Transverse colon (tissue), 4 donors: ENCODE measurements at regions not wholly inside any gene's neighbourhood (a gene's known extent, or its start where the extent isn't known, plus 50 kb on each side); places are given as distances from the start of the nearest gene placed in this dataset.

Experiments used
- DNase-seq: peaks from one replicate; pipeline ENCODE4 v3.0.0-alpha.2; 2019
- H3K27ac ChIP-seq, 4 donors: fragments of 200-600 bp; sonication (generic); 2 replicates each; pipeline ENCODE4 v1.5.1; 2016 to 2018; ENCODE audit warnings: inconsistent platforms in 4 of 4
- H3K27me3 ChIP-seq: fragments of 200-600 bp; sonication (generic); 2 replicates; pipeline ENCODE4 v1.5.1; 2017; ENCODE audit warnings: inconsistent platforms
- H3K36me3 ChIP-seq, 4 donors: fragments of 200-600 bp; sonication (generic); 2 replicates each; pipeline ENCODE4 v1.5.1; 2017 to 2019; ENCODE audit warnings: inconsistent platforms in 4 of 4
- H3K4me1 ChIP-seq, 4 donors: fragments of 200-600 bp; sonication (generic); 2 replicates each; pipeline ENCODE4 v1.5.1; 2017 to 2020; ENCODE audit warnings: inconsistent platforms in 4 of 4
- H3K4me3 ChIP-seq, 4 donors: fragments of 200-600 bp; sonication (generic); 1 replicate in 1 of 4; 2 replicates in 3 of 4; pipeline versions ENCODE4 v1.5.1 to v1.6.1; 2017 to 2019; ENCODE audit warnings: inconsistent platforms in 4 of 4
- H3K9me3 ChIP-seq, 2 donors: fragments of 200-600 bp; sonication (generic); 2 replicates each; pipeline ENCODE4 v1.5.1; 2017 to 2019; ENCODE audit warnings: inconsistent platforms in 2 of 2
- CTCF ChIP-seq, 5 experiments: fragments of 200-600 bp in 3 of 5; fragments of 450-650 bp in 2 of 5; sonication (generic) in 3 of 5; IDR thresholded peaks; 1 replicate in 2 of 5; 2 replicates in 3 of 5; pipeline ENCODE4 v1.5.1; 2016 to 2017; ENCODE audit warnings: antibody characterized with exemption in 5 of 5, inconsistent platforms in 3 of 5, mild to moderate bottlenecking in 2 of 5, moderate library complexity in 1 of 5
- EP300 ChIP-seq: sonication (generic); formaldehyde crosslinking; IDR thresholded peaks from one replicate; pipeline ENCODE4 v1.6.1; 2017; ENCODE audit warnings: antibody characterized with exemption, low read depth
- POLR2A ChIP-seq: fragments of 450-650 bp; IDR thresholded peaks from one replicate; pipeline ENCODE4 v1.6.1; 2016; ENCODE audit warnings: antibody characterized with exemption, mild to moderate bottlenecking, moderate library complexity
- POLR2AphosphoS5 ChIP-seq, 3 donors: sonication (generic); formaldehyde crosslinking; IDR thresholded peaks; one replicate each; pipeline ENCODE4 v1.6.1; 2016; ENCODE audit warnings: antibody characterized with exemption in 3 of 3
- WGBS, 2 donors: methylation state at CpG; one replicate each; pipeline ENCODE4 v1.1.5; 2018; ENCODE audit warnings: low coverage in 1 of 2; 5-methylcytosine and 5-hydroxymethylcytosine counted together
- in situ Hi-C, 4 donors: fragments of 200-750 bp; cut with MboI; loops; one replicate each; pipeline versions ENCODE4 v1.15.0 to v1.15.1; 2017; ENCODE audit warnings: low sequenced_read_pairs in 3 of 4, low pct_ligation_motif_present in 1 of 4, low pct_unique_long_range_greater_than_20kb in 1 of 4
- intact Hi-C: fragments of 100-400 bp; cut with DNase I; formaldehyde crosslinking; loops from one replicate; pipeline ENCODE4 v1.15.1; 2023; ENCODE audit warnings: low total_unique reads

DNA sequence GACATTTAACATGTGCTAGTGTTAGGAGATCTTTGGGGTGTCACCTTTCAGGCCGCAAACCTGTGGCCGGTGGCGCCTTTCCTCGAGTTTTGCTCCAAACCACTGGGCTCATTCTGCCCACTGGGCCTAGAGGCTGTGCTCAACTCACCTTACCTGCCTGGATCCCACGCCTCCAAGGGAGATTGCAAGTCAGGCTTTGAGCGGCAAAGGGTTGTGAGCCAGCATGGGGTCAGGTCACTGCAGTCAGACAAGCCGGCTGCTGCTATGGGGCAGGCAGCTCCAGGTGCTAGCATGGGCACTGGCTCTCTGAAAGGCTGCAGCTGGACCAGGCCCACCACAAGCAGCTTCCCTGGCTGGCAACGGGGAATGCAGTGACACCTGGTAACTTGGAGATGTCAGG, 265.5 kb downstream of the ZBBX start:
- in situ Hi-C loops = no loop called here
- TF ChIP-seq CTCF (IDR thresholded peaks at IDR 0.05) = no peak
- no peak for TF ChIP-seq POLR2AphosphoS5 (IDR thresholded peaks at IDR 0.05)
- no peak for TF ChIP-seq POLR2A
- no peak for TF ChIP-seq EP300
- intact Hi-C loops = no loop called here
- Histone ChIP-seq H3K27ac (no peak overlapping the region), H3K36me3 (no peaks in the 10 kb centered on the region), H3K4me1 (no peaks in the 10 kb centered on the region), H3K4me3 (no peak overlapping the region), H3K9me3 (no peaks in the 10 kb centered on the region), H3K27me3 (no peaks in the 10 kb centered on the region)
- WGBS, 2 donors = 85 to 95% methylated on average over 4 to 8 of the region's 8 CpGs
- no peak for DNase-seq

DNA sequence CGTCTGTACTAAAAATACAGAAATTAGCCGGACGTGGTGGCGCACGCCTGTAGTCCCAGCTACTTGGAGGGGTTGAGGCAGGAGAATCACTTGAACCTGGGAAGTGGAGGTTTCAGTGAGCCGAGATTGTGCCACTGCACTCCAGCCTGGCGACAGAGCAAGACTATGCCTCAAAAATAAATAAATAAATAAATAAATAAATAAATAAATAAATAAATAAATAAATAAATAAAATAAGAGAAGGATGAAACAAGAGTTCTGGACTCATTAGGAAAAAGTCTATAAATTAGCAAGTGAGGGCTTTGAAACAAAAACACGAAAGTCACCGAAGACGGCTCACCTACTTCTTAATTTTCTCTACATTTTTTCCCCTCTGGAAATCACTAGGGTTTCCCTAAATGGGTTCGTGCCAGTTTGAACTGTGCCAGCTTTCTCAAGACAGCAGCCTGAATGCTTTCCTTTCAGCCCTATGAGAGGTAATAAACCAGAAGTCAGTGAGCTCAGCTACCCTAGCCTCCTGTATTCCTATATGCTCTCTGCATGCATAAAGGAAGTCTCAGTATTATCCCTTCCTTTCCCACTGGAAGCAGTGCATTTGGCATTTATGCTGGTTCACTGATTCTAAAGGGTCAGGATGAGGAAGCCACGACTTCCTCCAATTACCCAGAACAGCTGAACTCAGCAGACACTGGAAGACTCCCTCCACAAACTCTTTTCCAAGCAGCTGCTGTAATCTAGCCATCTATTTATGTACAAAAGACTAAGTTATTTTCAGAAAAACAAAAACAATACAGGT, 266.9 kb downstream of the ZBBX start:
- Histone ChIP-seq H3K4me1 (no peaks in the 10 kb centered on the region), H3K9me3 (no peaks in the 10 kb centered on the region), H3K4me3 (no peak overlapping the region), H3K36me3 (no peaks in the 10 kb centered on the region), H3K27ac (no peak overlapping the region), H3K27me3 (no peaks in the 10 kb centered on the region)
- DNase-seq = no peak
- intact Hi-C loops (no loop called here), in situ Hi-C loops (no loop called here)
- TF ChIP-seq CTCF (IDR thresholded peaks at IDR 0.05) (no peak), POLR2A (no peak), POLR2AphosphoS5 (IDR thresholded peaks at IDR 0.05) (no peak), EP300 (no peak)
- 74 to 81% methylated on average over 6 to 12 of the region's 12 CpGs for WGBS, 2 donors

DNA sequence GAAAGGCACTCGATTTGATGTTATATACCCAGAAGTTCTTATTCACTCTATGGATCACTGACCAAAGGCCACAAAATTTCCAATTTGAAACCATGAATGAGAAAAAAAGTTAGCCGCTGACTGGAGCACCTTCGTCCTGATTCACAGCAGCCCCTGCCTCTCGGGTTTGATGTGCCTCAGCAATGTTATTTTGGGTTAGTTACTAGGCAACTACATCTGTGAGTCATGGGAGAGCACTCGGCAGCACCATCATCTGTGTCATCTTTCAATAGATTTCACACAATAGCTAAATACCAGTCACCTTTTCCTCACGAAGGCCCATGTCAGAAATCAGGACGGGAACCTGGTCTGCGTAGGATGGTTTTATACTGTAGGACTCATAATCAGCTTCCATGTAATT, 269.2 kb downstream of the ZBBX start:
- Histone ChIP-seq H3K4me3 (no peak overlapping the region), H3K4me1 (no peaks in the 10 kb centered on the region), H3K27ac (no peak overlapping the region), H3K36me3 (no peaks in the 10 kb centered on the region), H3K9me3 (no peaks in the 10 kb centered on the region), H3K27me3 (no peaks in the 10 kb centered on the region)
- 60 to 70% methylated on average over 4 to 8 of the region's 8 CpGs for WGBS, 2 donors
- TF ChIP-seq EP300 = no peak
- TF ChIP-seq CTCF (IDR thresholded peaks at IDR 0.05) = no peak
- no peak for TF ChIP-seq POLR2A
- no peak for TF ChIP-seq POLR2AphosphoS5 (IDR thresholded peaks at IDR 0.05)
- in situ Hi-C loops (no loop called here), intact Hi-C loops (no loop called here)
- DNase-seq = no peak

DNA sequence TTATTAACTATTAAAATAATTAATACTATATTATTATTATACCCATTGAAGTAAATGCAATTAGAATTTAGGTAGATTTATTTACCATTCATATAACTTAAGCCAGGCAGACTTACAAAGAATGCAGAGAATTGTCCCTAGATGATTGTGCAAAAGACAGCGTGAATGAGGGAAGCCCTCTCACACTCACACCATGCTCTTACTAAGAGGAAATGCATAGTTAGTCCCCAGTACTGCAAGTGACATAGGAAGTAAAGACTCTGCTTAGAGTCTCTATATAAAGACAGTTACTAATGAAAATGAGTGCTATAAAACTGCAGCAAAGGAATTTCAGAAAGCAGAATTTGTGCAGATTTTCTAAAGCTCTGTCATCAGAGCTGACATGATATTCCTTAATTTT, 270.4 kb downstream of the ZBBX start:
- no peaks in the 10 kb centered on the region for H3K27me3 ChIP-seq
- DNase-seq = no peak
- no peaks in the 10 kb centered on the region for H3K9me3 ChIP-seq
- in situ Hi-C loops = no loop called here
- WGBS, 2 donors = 88 to 89% methylated on average over 1 of the region's 1 CpG
- no peaks in the 10 kb centered on the region for H3K36me3 ChIP-seq
- H3K27ac ChIP-seq = no peak overlapping the region
- no peaks in the 10 kb centered on the region for H3K4me1 ChIP-seq
- intact Hi-C loops = no loop called here
- H3K4me3 ChIP-seq = no peak overlapping the region
- no peak for TF ChIP-seq EP300
- TF ChIP-seq POLR2AphosphoS5 (IDR thresholded peaks at IDR 0.05) = no peak
- no peak for TF ChIP-seq CTCF (IDR thresholded peaks at IDR 0.05)
- no peak for TF ChIP-seq POLR2A
